ENCODE measurements at regions not wholly inside any gene's neighbourhood (a gene's known extent, or its start where the extent isn't known, plus 50 kb on each side); places are given as distances from the start of the nearest gene placed in this dataset.

DNA sequence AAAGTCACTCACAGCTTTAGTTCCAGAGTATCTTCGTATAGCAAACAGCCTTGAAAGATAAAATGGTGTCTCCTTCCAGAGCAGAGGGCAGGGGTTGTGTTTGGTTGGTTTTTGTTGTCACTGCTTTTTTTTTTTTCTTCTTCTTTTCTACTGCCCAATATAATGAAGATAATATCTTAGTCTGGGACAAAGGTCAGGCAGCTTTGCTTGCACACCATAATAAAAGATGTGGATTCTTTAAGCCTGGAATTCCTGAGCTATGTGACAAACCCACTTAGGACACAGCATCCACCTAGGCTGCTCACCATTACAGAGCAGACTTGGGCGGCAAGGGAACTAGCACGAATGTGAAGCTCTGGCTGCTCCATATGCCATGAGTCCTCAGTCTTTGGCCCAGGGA is 165.6 kb upstream of the MIR17HG start:
- TF ChIP-seq CTCF (conservative IDR thresholded peaks at IDR 0.05) = no peak
- TF ChIP-seq EZH2 (IDR thresholded peaks at IDR 0.05; ENCODE audit: low read depth) = no peak
